A549 (cell line): ENCODE measurements at regions not wholly inside any gene's neighbourhood (a gene's known extent, or its start where the extent isn't known, plus 50 kb on each side); places are given as distances from the start of the nearest gene placed in this dataset.
"Not testable (repeated sequence)": the region's sequence is repeated elsewhere in the genome, so short reads cannot be mapped to it uniquely, and the experiment has no call there.

ENCODE experiments used
- ATAC-seq, 2 experiments: fragments of 200-7000 bp in 1 of 2; fragments of >200 bp in 1 of 2; cut with Nextera tagmentation in 1 of 2; cut with Tn5 transposase in 1 of 2; 3 replicates each; pipeline versions ENCODE4 v1.8.0 to v1.9.1; 2018 to 2020; ENCODE audit warnings: mild to moderate bottlenecking in 1 of 2, moderate library complexity in 1 of 2
- CTCF ChIA-PET: fragments of 300-600 bp; sonication (Branson Sonifier 250); formaldehyde crosslinking; extraction: SDS; loops from one replicate; lab custom pipeline; 2021; ENCODE audit warnings: antibody characterized with exemption, inconsistent platforms; lab: Yijun Ruan, JAX
- POLR2A ChIA-PET: fragments of 350-600 bp; formaldehyde crosslinking; extraction: SDS; loops from one replicate; lab custom pipeline; 2021; ENCODE audit warnings: antibody characterized with exemption, inconsistent platforms; lab: Yijun Ruan, JAX
- DNase-seq, 2 experiments: peaks; one replicate each; pipeline versions ENCODE4 v3.0.0 to v3.0.0-alpha.2; 2011 to 2016; ENCODE audit warnings: low read depth in 1 of 2, low spot score in 1 of 2
- FAIRE-seq: peaks from 2 replicates; lab custom pipeline; 2011; peaks lifted over from hg19 to GRCh38; lab: Jason Lieb, UNC
- H3K27ac ChIP-seq, 2 experiments: fragments of >200 bp; sonication (Bioruptor Twin); formaldehyde crosslinking; 3 replicates each; pipeline ENCODE4 v1.5.1; 2016 to 2017
- H3K4me1 ChIP-seq: fragments of >200 bp; sonication (Bioruptor Twin); formaldehyde crosslinking; 3 replicates; pipeline ENCODE4 v1.6.1; 2016
- H3K4me2 ChIP-seq: fragments of >200 bp; sonication (Bioruptor Twin); formaldehyde crosslinking; 3 replicates; pipeline ENCODE4 v1.6.1; 2016
- H3K4me3 ChIP-seq: fragments of >200 bp; sonication (Bioruptor Twin); formaldehyde crosslinking; 3 replicates; pipeline ENCODE4 v1.5.1; 2016
- H3K9me3 ChIP-seq: fragments of >200 bp; sonication (Bioruptor Twin); formaldehyde crosslinking; 3 replicates; pipeline ENCODE4 v1.6.1; 2016
- BHLHE40 ChIP-seq: IDR thresholded peaks from 2 replicates; pipeline ENCODE4 v1.6.1; 2012; ENCODE audit warnings: low read depth, low read length, inconsistent platforms
- CBX2 ChIP-seq: fragments of 200-600 bp; sonication (generic); IDR thresholded peaks from 2 replicates; pipeline ENCODE4 v1.6.1; 2016; ENCODE audit warnings: low read depth, mild to moderate bottlenecking, borderline replicate concordance
- CEBPB ChIP-seq, 2 experiments: fragments of >200 bp in 1 of 2; sonication (Bioruptor Twin) in 1 of 2; formaldehyde crosslinking in 1 of 2; IDR thresholded peaks; 2 replicates each; pipeline ENCODE4 v1.6.1; 2012 to 2016
- ELK1 ChIP-seq: fragments of 150-350 bp; IDR thresholded peaks from 2 replicates; pipeline ENCODE4 v1.6.1; 2014; ENCODE audit warnings: low read depth, mild to moderate bottlenecking, low read length
- GATA3 ChIP-seq: IDR thresholded peaks from 2 replicates; pipeline ENCODE4 v1.6.1; 2012; ENCODE audit warnings: borderline replicate concordance
- HES2 ChIP-seq: fragments of >200 bp; sonication (Bioruptor Twin); formaldehyde crosslinking; IDR thresholded peaks from 2 replicates; pipeline ENCODE4 v1.6.1; 2016
- HEYL ChIP-seq: fragments of 250-450 bp; sonication (Bioruptor Pico); IDR thresholded peaks from 2 replicates; pipeline ENCODE4 v1.8.0; 2021; ENCODE audit warnings: mild to moderate bottlenecking, moderate library complexity
- HMGXB4 ChIP-seq: fragments of 250-450 bp; sonication (Bioruptor Pico); IDR thresholded peaks from 2 replicates; pipeline ENCODE4 v1.5.0; 2021; ENCODE audit warnings: mild to moderate bottlenecking, moderate library complexity, borderline replicate concordance
- JUN ChIP-seq, 2 experiments: fragments of >200 bp; sonication (Bioruptor Twin); formaldehyde crosslinking; IDR thresholded peaks; 2 replicates in 1 of 2; 3 replicates in 1 of 2; pipeline ENCODE4 v1.6.1; 2016 to 2017
- KDM1A ChIP-seq: fragments of 200-600 bp; sonication (generic); IDR thresholded peaks from 2 replicates; pipeline ENCODE4 v1.6.1; 2016; ENCODE audit warnings: low read depth, mild to moderate bottlenecking
- KDM5A ChIP-seq: fragments of 200-600 bp; sonication (generic); IDR thresholded peaks from 2 replicates; pipeline ENCODE4 v1.6.1; 2016; ENCODE audit warnings: antibody characterized with exemption, mild to moderate bottlenecking
- MAX ChIP-seq: IDR thresholded peaks from 2 replicates; pipeline ENCODE4 v1.6.1; 2012
- NR3C1 ChIP-seq: fragments of >200 bp; sonication (Bioruptor Twin); formaldehyde crosslinking; IDR thresholded peaks from 3 replicates; pipeline ENCODE4 v1.6.1; 2017
- RARB ChIP-seq: fragments of 250-450 bp; sonication (Bioruptor Pico); IDR thresholded peaks from 2 replicates; pipeline ENCODE4 v1.8.0; 2021; ENCODE audit warnings: mild to moderate bottlenecking, moderate library complexity
- REST ChIP-seq: fragments of 200-600 bp; sonication (generic); IDR thresholded peaks from 2 replicates; pipeline ENCODE4 v1.6.1; 2016; ENCODE audit warnings: antibody characterized with exemption, mild to moderate bottlenecking, moderate library complexity
- RNF2 ChIP-seq: fragments of 200-600 bp; sonication (generic); IDR thresholded peaks from 2 replicates; pipeline ENCODE4 v1.6.1; 2016; ENCODE audit warnings: low read depth, mild to moderate bottlenecking, antibody characterized with exemption, moderate library complexity, borderline replicate concordance
- ZNF302 ChIP-seq: fragments of 250-450 bp; sonication (Bioruptor Pico); IDR thresholded peaks from 2 replicates; pipeline ENCODE4 v1.9.0; 2021; ENCODE audit warnings: inconsistent platforms, mild to moderate bottlenecking, moderate library complexity
- WGBS: methylation state at CpG from one replicate; pipeline ENCODE4 v1.1.6; 2017; ENCODE audit errors: missing lambda C conversion rate; 5-methylcytosine and 5-hydroxymethylcytosine counted together

GRCh38 chr2:234382131-234382530, 114.8 kb downstream of the ARL4C start:
- 0 out of 6 replicates have a peak overlapping the region, but pooled peaks of 1 of the 2 experiments have one; percentile 0 for H3K27ac ChIP-seq
- peaks cover 9% of the 10 kb centered on the region for H3K4me1 ChIP-seq
- no peaks in the 10 kb centered on the region for H3K9me3 ChIP-seq
- DNase-seq (no peak), FAIRE-seq (no peak), ATAC-seq (no peak)
- ChIA-PET POLR2A (no interaction called here), CTCF (interaction anchor here (0.7 kb wide), 1 partner anchor 247 kb away, joined by 3 read pairs; no protein-coding TSS in a partner anchor)
- H3K4me2 ChIP-seq = no peak overlapping the region
- H3K4me3 ChIP-seq = no peak overlapping the region
- TF ChIP-seq JUN (IDR thresholded peaks at IDR 0.05) (no peak), RARB (CRISPR knock-in tag) (no peak), BHLHE40 (no peak), HES2 (no peak)
- TF ChIP-seq, all 56 proteins: peak for 0

GRCh38 chr2:234378958-234379357, 117.9 kb downstream of the ARL4C start:
- H3K27ac ChIP-seq = peak overlapping the region; percentile 59 to 77; a peak in 5 of 6 replicates
- ATAC-seq, POLR2A ChIA-PET, H3K9me3 ChIP-seq, H3K4me2 ChIP-seq, FAIRE-seq, DNase-seq, H3K4me3 ChIP-seq: not testable (repeated sequence)
- peaks cover 26% of the 10 kb centered on the region for H3K4me1 ChIP-seq
- CTCF ChIA-PET = interaction anchor here (1.0 kb wide), 1 partner anchor 19 kb away, joined by 3 read pairs; no protein-coding TSS in a partner anchor
- 87% methylated on average over 2 of the region's 2 CpGs for WGBS

- TF ChIP-seq ELK1 (no peak), KDM5A (no peak), CEBPB (IDR thresholded peaks at IDR 0.05) (peak; percentile 49 to 68; a peak in 3 of 4 replicates), KDM1A (no peak), GATA3 (no peak), ZNF302 (no peak), RNF2 (no peak)
- DNase-seq (no peak), FAIRE-seq (no peak), ATAC-seq (no peak)
- H3K4me3 ChIP-seq = no peak overlapping the region
- ChIA-PET CTCF (no interaction called here), POLR2A (no interaction called here)
- H3K27ac ChIP-seq = peak overlapping the region; percentile 59 to 77
- no peak overlapping the region for H3K4me2 ChIP-seq
- WGBS = 89% methylated on average over 4 of the region's 4 CpGs
- no peaks in the 10 kb centered on the region for H3K9me3 ChIP-seq
- peaks cover 27% of the 10 kb centered on the region for H3K4me1 ChIP-seq
These were observed 118.4 kb downstream of the ARL4C start for GRCh38 chr2:234378440-234378839.

- ATAC-seq (no peak), DNase-seq (no peak), FAIRE-seq (no peak)
- H3K4me2 ChIP-seq = 0 out of 3 replicates have a peak overlapping the region, but pooled peaks have one; percentile 3
- peaks cover 33% of the 10 kb centered on the region for H3K4me1 ChIP-seq
- CTCF ChIA-PET = interaction anchor here (0.6 kb wide), 1 partner anchor 595 kb away, joined by 3 read pairs; no protein-coding TSS in a partner anchor
- H3K9me3 ChIP-seq = no peaks in the 10 kb centered on the region
- peak overlapping the region; percentile 59 to 77 for H3K27ac ChIP-seq
- TF ChIP-seq JUN (IDR thresholded peaks at IDR 0.05) (no peak), NR3C1 (no peak), REST (no peak), HEYL (no peak), HMGXB4 (CRISPR knock-in tag) (no peak), MAX (no peak), CBX2 (no peak)
- no peak overlapping the region for H3K4me3 ChIP-seq
- WGBS = 83% methylated on average over 12 of the region's 12 CpGs
- POLR2A ChIA-PET = no interaction called here
These were observed 119.0 kb downstream of the ARL4C start for GRCh38 chr2:234377761-234378391.
